Keratinocyte (primary cell): ENCODE measurements at regions not wholly inside any gene's neighbourhood (a gene's known extent, or its start where the extent isn't known, plus 50 kb on each side); places are given as distances from the start of the nearest gene placed in this dataset.

ENCODE experiments used
- DNase-seq: peaks from one replicate; pipeline ENCODE4 v3.0.0-alpha.2; 2011; ENCODE audit warnings: low read depth, missing footprints, low spot score
- FAIRE-seq: peaks from 2 replicates; lab custom pipeline; 2011; peaks lifted over from hg19 to GRCh38; lab: Jason Lieb, UNC
- H2AFZ ChIP-seq: 2 replicates; pipeline ENCODE4 v1.6.0; 2012; ENCODE audit warnings: low read length, control low read depth, inconsistent platforms; ENCODE audit not compliant: control insufficient read depth
- H3K27ac ChIP-seq: 2 replicates; pipeline ENCODE4 v1.5.1; 2011; ENCODE audit warnings: low read length; ENCODE audit not compliant: control insufficient read depth, insufficient read depth
- H3K27me3 ChIP-seq: 3 replicates; pipeline ENCODE4 v1.6.0; 2011; ENCODE audit warnings: low read length; ENCODE audit not compliant: control insufficient read depth, insufficient read depth; ENCODE audit errors: extremely low read depth
- H3K36me3 ChIP-seq, 2 experiments: 2 replicates in 1 of 2; 3 replicates in 1 of 2; pipeline ENCODE4 v1.5.1; 2011; ENCODE audit warnings: low read length in 2 of 2, mild to moderate bottlenecking in 1 of 2; ENCODE audit not compliant: control insufficient read depth in 2 of 2, insufficient read depth in 2 of 2; ENCODE audit errors: extremely low read depth in 1 of 2
- H3K4me1 ChIP-seq: 3 replicates; pipeline ENCODE4 v1.5.1; 2011; ENCODE audit warnings: low read length; ENCODE audit not compliant: control insufficient read depth, insufficient read depth; ENCODE audit errors: extremely low read depth
- H3K4me2 ChIP-seq: 3 replicates; pipeline ENCODE4 v1.6.0; 2011; ENCODE audit warnings: low read depth, low read length; ENCODE audit not compliant: control insufficient read depth, insufficient read depth; ENCODE audit errors: extremely low read depth
- H3K4me3 ChIP-seq, 3 experiments: fragments of 200-600 bp in 1 of 3; sonication (generic) in 1 of 3; 2 replicates in 2 of 3; 3 replicates in 1 of 3; pipeline ENCODE4 v1.5.1; 2011 to 2016; ENCODE audit warnings: low read length in 3 of 3, mild to moderate bottlenecking in 3 of 3, control low read depth in 2 of 3, inconsistent platforms in 1 of 3, low read depth in 1 of 3, mixed read lengths in 1 of 3, mixed run types in 1 of 3, moderate library complexity in 1 of 3; ENCODE audit not compliant: control insufficient read depth in 2 of 3, insufficient read depth in 2 of 3; ENCODE audit errors: extremely low read depth in 1 of 3
- H3K79me2 ChIP-seq: 2 replicates; pipeline ENCODE4 v1.6.0; 2012; ENCODE audit warnings: low read length; ENCODE audit not compliant: control insufficient read depth, insufficient read depth
- H3K9ac ChIP-seq: 3 replicates; pipeline ENCODE4 v1.6.0; 2011; ENCODE audit warnings: low read length; ENCODE audit not compliant: control insufficient read depth, insufficient read depth; ENCODE audit errors: extremely low read depth
- H3K9me1 ChIP-seq: 3 replicates; pipeline ENCODE4 v1.6.0; 2011; ENCODE audit warnings: low read length; ENCODE audit not compliant: control insufficient read depth, insufficient read depth; ENCODE audit errors: extremely low read depth
- H3K9me3 ChIP-seq: 2 replicates; pipeline ENCODE4 v1.5.1; 2012; ENCODE audit warnings: low read depth, low read length; ENCODE audit not compliant: control insufficient read depth
- H4K20me1 ChIP-seq: 3 replicates; pipeline ENCODE4 v1.6.0; 2011; ENCODE audit warnings: low read length; ENCODE audit not compliant: control insufficient read depth, insufficient read depth; ENCODE audit errors: extremely low read depth
- CTCF ChIP-seq, 3 experiments: IDR thresholded peaks in 1 of 3; conservative IDR thresholded peaks in 1 of 3; optimal IDR thresholded peaks in 1 of 3; 2 replicates in 2 of 3; 3 replicates in 1 of 3; pipeline versions ENCODE3 to v1.5.1; 2011; ENCODE audit warnings: low read length in 3 of 3, mild to moderate bottlenecking in 3 of 3, moderate library complexity in 2 of 3, control low read depth in 1 of 3, inconsistent platforms in 1 of 3; ENCODE audit not compliant: insufficient read depth in 2 of 3; ENCODE audit errors: extremely low read depth in 1 of 3
- EZH2 ChIP-seq: IDR thresholded peaks from one replicate; pipeline ENCODE4 v1.6.1; 2012; ENCODE audit warnings: inconsistent platforms, mild to moderate bottlenecking, low read length, moderate library complexity
- dilution Hi-C: fragments of 300-500 bp; cut with MboI; formaldehyde crosslinking; loops from one replicate; pipeline ENCODE4 v1.7.0; 2020; ENCODE audit warnings: low sequenced_read_pairs; ENCODE audit not compliant: extremely low pct_ligation_motif_present

DNA sequence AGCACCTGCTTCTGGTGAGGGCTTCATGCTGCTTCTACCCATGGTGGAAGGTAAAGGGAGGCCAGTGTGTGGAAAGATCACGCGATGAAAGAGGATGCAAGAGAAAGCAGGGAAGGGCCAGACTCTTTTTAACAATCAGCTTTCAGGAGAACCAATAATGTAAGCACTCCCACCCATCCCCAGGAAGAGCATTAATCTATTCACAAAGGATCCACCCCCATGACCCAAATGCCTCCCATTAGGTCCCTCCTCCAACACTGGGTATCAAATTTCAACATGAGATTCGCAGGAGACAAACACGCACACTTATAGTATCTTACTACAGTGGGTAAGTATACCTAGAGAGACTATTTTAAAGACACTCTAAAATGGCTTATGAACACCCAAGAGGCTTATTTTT, 80.5 kb upstream of the TMCC3 start:
- no peaks in the 10 kb centered on the region for H3K4me1 ChIP-seq
- FAIRE-seq = no peak
- H3K27ac ChIP-seq = no peak overlapping the region
- no peak for TF ChIP-seq CTCF (optimal IDR thresholded peaks at IDR 0.05 in 1 of 3, IDR thresholded peaks at IDR 0.05 in 1 of 3, conservative IDR thresholded peaks at IDR 0.05 in 1 of 3; ENCODE audit: extremely low read depth in 1 of 3, insufficient read depth in 2 of 3, low read length in 3 of 3)
- no peak for TF ChIP-seq EZH2
- H3K27me3 ChIP-seq = no peaks in the 10 kb centered on the region
- no peak overlapping the region for H3K9ac ChIP-seq
- no peaks in the 10 kb centered on the region for H3K36me3 ChIP-seq
- no peaks in the 10 kb centered on the region for H3K9me3 ChIP-seq
- H2AFZ ChIP-seq = no peak overlapping the region
- H3K4me2 ChIP-seq = no peak overlapping the region
- no peaks in the 10 kb centered on the region for H3K79me2 ChIP-seq
- H3K4me3 ChIP-seq = no peak overlapping the region
- no peaks in the 10 kb centered on the region for H3K9me1 ChIP-seq
- no peaks in the 10 kb centered on the region for H4K20me1 ChIP-seq
- dilution Hi-C loops = no loop called here
- no peak for DNase-seq

DNA sequence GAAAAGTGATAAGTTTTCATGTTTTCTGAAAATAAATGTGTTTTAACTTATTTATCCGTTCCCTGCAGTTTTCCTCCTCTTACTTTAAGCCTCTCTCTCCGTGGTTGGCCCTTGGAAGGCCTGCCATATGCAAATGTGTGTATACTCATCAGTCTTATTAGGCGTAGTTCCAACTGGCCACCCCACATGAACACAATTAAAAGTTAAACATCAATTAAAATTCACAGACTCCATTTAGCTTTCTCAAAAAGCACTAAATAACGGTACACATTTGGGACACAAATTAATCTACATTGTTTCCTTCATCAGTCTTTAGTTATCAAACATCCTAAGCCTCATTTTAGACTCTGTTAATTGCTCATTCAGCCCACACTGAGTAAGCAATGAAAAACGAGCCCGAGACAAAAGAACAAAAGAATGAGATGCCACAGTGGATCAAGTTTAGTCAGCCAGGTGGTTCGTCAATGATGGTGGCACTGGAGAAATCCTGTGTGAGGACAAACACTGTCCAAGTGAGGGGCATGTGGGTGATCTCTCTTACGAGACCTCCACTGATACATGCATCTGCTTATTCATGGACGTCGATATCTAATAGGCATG, 76.0 kb upstream of the TMCC3 start:
- FAIRE-seq = no peak
- H3K27ac ChIP-seq = no peak overlapping the region
- DNase-seq = no peak
- H3K4me3 ChIP-seq = no peak overlapping the region
- H3K79me2 ChIP-seq = no peaks in the 10 kb centered on the region
- H3K27me3 ChIP-seq = no peaks in the 10 kb centered on the region
- no peak overlapping the region for H3K9ac ChIP-seq
- H3K9me3 ChIP-seq = no peaks in the 10 kb centered on the region
- no peaks in the 10 kb centered on the region for H4K20me1 ChIP-seq
- H3K36me3 ChIP-seq = no peaks in the 10 kb centered on the region
- dilution Hi-C loops = no loop called here
- TF ChIP-seq EZH2 (no peak), CTCF (optimal IDR thresholded peaks at IDR 0.05 in 1 of 3, IDR thresholded peaks at IDR 0.05 in 1 of 3, conservative IDR thresholded peaks at IDR 0.05 in 1 of 3; ENCODE audit: extremely low read depth in 1 of 3, insufficient read depth in 2 of 3, low read length in 3 of 3) (no peak)
- no peaks in the 10 kb centered on the region for H3K4me1 ChIP-seq
- no peaks in the 10 kb centered on the region for H3K9me1 ChIP-seq
- no peak overlapping the region for H2AFZ ChIP-seq
- H3K4me2 ChIP-seq = no peak overlapping the region
